Ectodermal cell (in vitro differentiated cells): ENCODE measurements at regions not wholly inside any gene's neighbourhood (a gene's known extent, or its start where the extent isn't known, plus 50 kb on each side); places are given as distances from the start of the nearest gene placed in this dataset.

Source experiments
- H3K27ac ChIP-seq: 2 replicates; pipeline ENCODE4 v1.7.0; 2013; ENCODE audit warnings: mild to moderate bottlenecking, low read depth, low read length; ENCODE audit not compliant: insufficient read depth, poor library complexity, severe bottlenecking
- H3K27me3 ChIP-seq: 2 replicates; pipeline ENCODE4 v1.7.0; 2013; ENCODE audit warnings: mild to moderate bottlenecking, low read length; ENCODE audit not compliant: insufficient read depth, control insufficient read depth, poor library complexity, severe bottlenecking
- H3K36me3 ChIP-seq: one replicate; pipeline ENCODE4 v1.7.0; 2013; ENCODE audit warnings: low read length; ENCODE audit not compliant: control insufficient read depth, insufficient read depth
- H3K4me1 ChIP-seq: one replicate; pipeline ENCODE4 v1.7.0; 2013; ENCODE audit warnings: low read length; ENCODE audit not compliant: control insufficient read depth, insufficient read depth
- H3K4me3 ChIP-seq: 2 replicates; pipeline ENCODE4 v1.7.0; 2013; ENCODE audit warnings: low read depth, low read length, control low read depth; ENCODE audit not compliant: insufficient read depth
- H3K9me3 ChIP-seq: 2 replicates; pipeline ENCODE4 v1.7.0; 2013; ENCODE audit warnings: mild to moderate bottlenecking, low read length, moderate library complexity; ENCODE audit not compliant: control insufficient read depth
- WGBS, 2 experiments: methylation state at CpG; one replicate each; pipeline ENCODE4 v1.1.7; 2013; ENCODE audit warnings: missing lambda C conversion rate in 2 of 2; 5-methylcytosine and 5-hydroxymethylcytosine counted together

GRCh38 chr15:69538379-69538778 is 85.8 kb downstream of the RPLP1 start:
- H3K27ac ChIP-seq, result no peak overlapping the region

GRCh38 chr15:69539345-69539744 is 86.7 kb downstream of the RPLP1 start:
- H3K27ac ChIP-seq, result no peak overlapping the region
- no peaks in the 10 kb centered on the region for H3K27me3 ChIP-seq
- no peaks in the 10 kb centered on the region for H3K36me3 ChIP-seq
- 90 to 91% methylated on average over 11 of the region's 11 CpGs for WGBS, 2 experiments
- no peak overlapping the region for H3K4me3 ChIP-seq
- peaks cover 7% of the 10 kb centered on the region for H3K4me1 ChIP-seq
- no peaks in the 10 kb centered on the region for H3K9me3 ChIP-seq

More at GRCh38 chr15:69538379-69538778, 85.8 kb downstream of the RPLP1 start:
- H3K36me3 ChIP-seq, result no peaks in the 10 kb centered on the region
- no peak overlapping the region for H3K4me3 ChIP-seq
- H3K9me3 ChIP-seq, result no peaks in the 10 kb centered on the region
- H3K4me1 ChIP-seq, result peaks cover 7% of the 10 kb centered on the region
- no peaks in the 10 kb centered on the region for H3K27me3 ChIP-seq
- 91% methylated on average over 5 of the region's 5 CpGs for WGBS, 2 experiments

DNA sequence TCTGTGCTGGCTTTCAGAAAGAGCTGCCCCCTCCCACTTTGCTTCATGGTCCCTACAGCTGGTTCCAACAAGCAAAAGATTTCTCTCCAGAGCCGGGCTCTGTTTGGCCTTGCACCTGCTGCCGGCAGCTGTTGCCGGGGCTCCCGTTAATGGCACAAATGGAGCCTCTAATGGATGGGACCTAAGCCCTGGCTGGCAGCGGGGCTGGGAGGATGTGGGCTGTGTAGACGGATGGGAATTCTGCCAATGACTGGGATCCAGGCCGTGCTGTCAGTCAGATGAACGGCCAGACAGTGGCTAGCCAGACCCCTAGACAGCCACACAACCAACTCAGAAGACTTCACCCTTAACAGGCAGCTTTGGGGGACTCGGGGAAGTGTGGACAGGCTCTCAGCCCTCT is 88.0 kb downstream of the RPLP1 start:
- H3K36me3 ChIP-seq, result no peaks in the 10 kb centered on the region
- H3K27ac ChIP-seq, result no peak overlapping the region
- no peaks in the 10 kb centered on the region for H3K9me3 ChIP-seq
- 93 to 94% methylated on average over 9 of the region's 9 CpGs for WGBS, 2 experiments
- H3K4me3 ChIP-seq, result no peak overlapping the region
- H3K4me1 ChIP-seq, result peaks cover 7% of the 10 kb centered on the region
- H3K27me3 ChIP-seq, result no peaks in the 10 kb centered on the region

GRCh38 chr15:69542028-69542427 is 89.4 kb downstream of the RPLP1 start:
- 93% methylated on average over 7 of the region's 7 CpGs for WGBS, 2 experiments
- H3K4me3 ChIP-seq, result no peak overlapping the region

DNA sequence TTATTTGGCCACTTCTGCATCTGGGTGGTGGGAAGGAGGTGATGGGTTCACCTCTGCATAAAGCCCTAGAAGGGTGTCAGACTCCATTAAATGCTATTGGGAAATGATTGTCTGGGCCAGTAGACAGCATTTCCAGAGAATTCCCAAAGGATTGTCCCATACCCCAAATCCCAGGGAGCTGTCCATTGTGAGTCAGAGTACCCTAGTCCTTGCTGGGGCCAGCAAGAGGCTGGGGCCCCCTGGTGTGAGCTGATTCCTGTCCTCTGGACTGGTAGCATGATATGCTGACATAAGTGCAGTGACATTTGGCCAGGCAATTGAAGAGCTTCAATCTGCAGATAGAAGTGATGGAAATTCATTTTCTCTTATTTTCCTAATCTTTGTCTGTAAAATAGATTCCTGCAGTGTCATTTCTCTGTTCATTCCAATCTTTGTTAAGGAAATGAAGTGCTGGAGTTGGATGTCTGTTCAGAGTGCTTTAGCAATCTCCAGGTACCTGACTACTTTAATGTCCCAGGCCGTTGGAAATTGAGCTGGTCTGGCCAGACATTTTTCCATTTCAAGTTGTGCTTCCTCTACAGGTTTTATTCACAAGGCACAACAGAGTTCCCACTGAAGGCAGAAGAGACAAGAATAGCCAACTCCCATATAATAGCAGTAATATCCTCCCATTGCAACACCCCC is 91.2 kb downstream of the RPLP1 start:
- Histone ChIP-seq H3K27me3 (no peaks in the 10 kb centered on the region), H3K4me1 (no peaks in the 10 kb centered on the region), H3K9me3 (no peaks in the 10 kb centered on the region), H3K27ac (no peak overlapping the region), H3K4me3 (no peak overlapping the region), H3K36me3 (no peaks in the 10 kb centered on the region)
- 83 to 90% methylated on average over 1 of the region's 1 CpG for WGBS, 2 experiments

More at GRCh38 chr15:69542028-69542427, 89.4 kb downstream of the RPLP1 start:
- H3K27ac ChIP-seq, result no peak overlapping the region
- no peaks in the 10 kb centered on the region for H3K9me3 ChIP-seq
- no peaks in the 10 kb centered on the region for H3K36me3 ChIP-seq
- peaks cover 7% of the 10 kb centered on the region for H3K4me1 ChIP-seq
- no peaks in the 10 kb centered on the region for H3K27me3 ChIP-seq

- Histone ChIP-seq H3K9me3 (no peaks in the 10 kb centered on the region), H3K27me3 (no peaks in the 10 kb centered on the region), H3K4me1 (no peaks in the 10 kb centered on the region), H3K4me3 (no peak overlapping the region), H3K36me3 (no peaks in the 10 kb centered on the region), H3K27ac (no peak overlapping the region)
- WGBS, 2 experiments, result 94 to 96% methylated on average over 6 of the region's 6 CpGs
These were observed 91.9 kb downstream of the RPLP1 start for GRCh38 chr15:69544365-69545113.

DNA sequence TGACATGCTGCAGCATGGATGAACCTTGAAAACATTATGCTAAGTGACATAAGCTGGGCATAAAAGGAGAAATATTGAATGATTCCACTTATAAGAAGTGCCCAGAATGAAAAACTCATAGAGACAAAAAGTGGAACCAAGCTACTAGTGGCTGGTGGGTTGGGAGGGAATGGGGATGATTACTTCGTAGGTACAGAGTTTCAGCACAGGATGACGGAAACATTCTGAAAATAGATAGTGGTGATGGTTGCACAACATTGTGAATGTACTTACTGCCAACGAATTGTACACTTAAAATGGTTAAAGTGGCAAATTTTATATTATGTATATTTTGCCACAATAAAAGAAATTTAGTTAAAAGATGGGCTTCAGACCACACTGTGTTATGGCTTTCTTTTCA is 93.6 kb downstream of the RPLP1 start:
- 65 to 67% methylated on average over 3 of the region's 3 CpGs for WGBS, 2 experiments
- no peak overlapping the region for H3K27ac ChIP-seq
- H3K4me3 ChIP-seq, result no peak overlapping the region
- no peaks in the 10 kb centered on the region for H3K4me1 ChIP-seq
- H3K27me3 ChIP-seq, result no peaks in the 10 kb centered on the region
- no peaks in the 10 kb centered on the region for H3K9me3 ChIP-seq
- no peaks in the 10 kb centered on the region for H3K36me3 ChIP-seq

GRCh38 chr15:69548395-69549180 is 96.0 kb downstream of the RPLP1 start:
- Histone ChIP-seq H3K4me1 (no peaks in the 10 kb centered on the region), H3K27ac (no peak overlapping the region), H3K4me3 (no peak overlapping the region), H3K9me3 (no peaks in the 10 kb centered on the region), H3K27me3 (no peaks in the 10 kb centered on the region), H3K36me3 (no peaks in the 10 kb centered on the region)
- WGBS, 2 experiments, result 94 to 96% methylated on average over 24 of the region's 24 CpGs

DNA sequence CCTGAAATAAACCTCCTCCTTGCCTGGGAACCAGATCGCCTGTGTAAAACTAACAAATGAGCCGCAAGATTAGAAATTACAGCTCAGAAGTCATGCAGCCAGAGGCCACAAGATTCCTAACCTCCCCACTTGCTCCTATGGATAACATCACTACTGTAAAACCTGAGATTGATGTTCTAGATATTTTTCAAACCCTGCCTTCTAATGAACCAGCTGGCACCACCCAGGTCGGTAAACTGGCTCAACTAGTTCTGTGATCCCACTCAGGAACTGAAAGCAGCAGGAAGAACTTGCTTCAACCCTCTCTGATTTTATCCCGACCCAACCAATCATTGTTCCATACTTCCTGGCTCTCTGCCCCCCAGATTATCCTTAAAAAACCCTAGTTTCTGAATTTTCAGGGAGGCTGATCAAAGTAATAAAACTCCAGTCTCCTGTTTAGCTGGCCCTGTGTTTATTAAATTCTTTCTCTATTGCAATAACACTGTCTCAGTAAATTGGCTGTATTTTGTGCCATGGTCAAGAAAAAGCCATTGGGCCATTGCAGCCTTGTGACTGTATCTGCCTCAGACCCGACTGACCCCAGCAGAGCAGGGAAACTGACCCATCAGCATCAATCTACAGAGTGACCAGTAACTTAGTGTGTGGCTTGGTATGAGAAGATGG is 98.9 kb downstream of the RPLP1 start:
- no peak overlapping the region for H3K4me3 ChIP-seq
- no peaks in the 10 kb centered on the region for H3K9me3 ChIP-seq
- WGBS, 2 experiments, result 91 to 93% methylated on average over 5 of the region's 5 CpGs
- H3K27me3 ChIP-seq, result no peaks in the 10 kb centered on the region
- no peaks in the 10 kb centered on the region for H3K36me3 ChIP-seq
- H3K4me1 ChIP-seq, result no peaks in the 10 kb centered on the region
- no peak overlapping the region for H3K27ac ChIP-seq
